ENCODE measurements at regions not wholly inside any gene's neighbourhood (a gene's known extent, or its start where the extent isn't known, plus 50 kb on each side); places are given as distances from the start of the nearest gene placed in this dataset.

DNA sequence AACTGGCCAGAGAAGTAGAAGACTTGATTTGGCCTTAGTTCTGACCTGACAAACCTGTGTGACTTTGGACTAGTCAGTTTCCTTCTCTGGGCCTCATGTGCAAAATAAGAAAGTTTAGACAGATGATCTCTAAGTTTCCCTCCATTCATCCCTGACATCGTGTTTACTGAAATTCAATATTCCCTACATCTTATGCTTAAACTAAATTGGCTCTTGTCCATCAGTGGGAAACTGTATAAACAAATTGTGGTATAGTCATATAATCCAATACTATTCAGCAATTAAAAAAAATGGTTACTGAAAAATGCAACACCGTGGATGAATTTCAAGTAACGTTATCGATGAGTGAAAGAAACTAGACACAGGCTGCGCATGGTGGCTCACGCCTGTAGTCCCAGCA is 64.4 kb upstream of the HRH1 start:
- Histone ChIP-seq H3K4me3 (ENCODE audit: low read depth in 1 of 2, low read length in 2 of 2) (no peak overlapping the region), H3K27ac (ENCODE audit: low read length) (no peak overlapping the region), H3K36me3 (ENCODE audit: control insufficient read depth in 1 of 2, insufficient read depth in 2 of 2, low read length in 2 of 2) (no peaks in the 10 kb centered on the region)

DNA sequence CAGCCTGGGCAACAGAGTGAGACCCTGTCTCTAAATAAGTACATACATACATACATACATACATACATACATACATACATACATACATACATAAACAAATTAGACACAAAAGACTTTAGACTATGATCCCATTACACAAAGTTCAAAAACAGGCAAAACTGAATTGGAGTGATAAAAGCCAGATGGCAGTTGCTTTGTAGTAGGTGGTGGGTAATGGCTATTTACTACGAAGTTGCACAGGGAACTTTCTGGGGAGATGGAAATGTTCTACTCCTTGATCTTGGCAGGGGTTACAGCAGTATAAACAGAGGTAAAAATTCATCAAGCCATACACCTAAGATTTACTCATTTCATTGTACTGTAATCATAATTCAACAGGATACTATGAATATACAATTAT is 63.7 kb upstream of the HRH1 start:
- Histone ChIP-seq H3K36me3 (ENCODE audit: control insufficient read depth in 1 of 2, insufficient read depth in 2 of 2, low read length in 2 of 2) (no peaks in the 10 kb centered on the region), H3K4me1 (ENCODE audit: control insufficient read depth in 1 of 2, insufficient read depth in 2 of 2, low read length in 2 of 2) (peaks cover 0 to 2% of the 10 kb centered on the region in 2 donors), H3K4me3 (ENCODE audit: low read depth in 1 of 2, low read length in 2 of 2) (no peak overlapping the region), H3K27me3 (ENCODE audit: low read depth, low read length) (no peaks in the 10 kb centered on the region), H3K27ac (ENCODE audit: low read length) (no peak overlapping the region), H3K9me3 (ENCODE audit: control insufficient read depth in 1 of 2, low read length in 2 of 2) (no peaks in the 10 kb centered on the region)

More for the DNA sequence above, 64.4 kb upstream of the HRH1 start:
- Histone ChIP-seq H3K4me1 (ENCODE audit: control insufficient read depth in 1 of 2, insufficient read depth in 2 of 2, low read length in 2 of 2) (no peaks in the 10 kb centered on the region), H3K27me3 (ENCODE audit: low read depth, low read length) (no peaks in the 10 kb centered on the region), H3K9me3 (ENCODE audit: control insufficient read depth in 1 of 2, low read length in 2 of 2) (no peaks in the 10 kb centered on the region)

DNA sequence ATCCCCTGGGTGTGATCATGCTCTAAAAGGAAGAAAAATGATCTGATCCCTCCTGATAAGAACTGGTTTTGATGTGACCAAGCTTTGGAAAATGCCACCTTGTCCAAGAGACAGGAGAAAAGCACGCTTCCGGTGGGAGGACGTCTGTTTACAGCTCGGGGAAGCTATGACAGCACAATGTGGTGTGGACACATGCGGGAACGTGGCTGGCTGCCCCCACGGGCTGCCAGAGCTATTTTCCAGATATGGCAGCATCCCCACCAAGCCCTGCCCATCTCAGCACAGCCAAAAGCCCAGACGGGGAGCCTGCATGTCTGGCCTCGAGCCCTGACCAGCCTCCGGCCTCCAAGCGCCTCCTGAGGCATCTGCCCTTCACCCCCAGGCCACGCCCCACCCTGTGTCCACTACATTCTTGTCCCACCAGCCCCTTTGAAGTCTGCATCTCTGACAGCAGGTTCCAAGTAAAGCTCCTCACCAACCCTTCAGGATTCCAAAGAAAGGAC is 63.2 kb upstream of the HRH1 start:
- no peak overlapping the region for H3K4me3 ChIP-seq (ENCODE audit: low read depth in 1 of 2, low read length in 2 of 2)
- no peaks in the 10 kb centered on the region for H3K36me3 ChIP-seq (ENCODE audit: control insufficient read depth in 1 of 2, insufficient read depth in 2 of 2, low read length in 2 of 2)
- H3K9me3 ChIP-seq (ENCODE audit: control insufficient read depth in 1 of 2, low read length in 2 of 2), result no peaks in the 10 kb centered on the region
- H3K27me3 ChIP-seq (ENCODE audit: low read depth, low read length), result no peaks in the 10 kb centered on the region
- no peak overlapping the region for H3K27ac ChIP-seq (ENCODE audit: low read length)
- peaks cover 4 to 8% of the 10 kb centered on the region in 2 donors for H3K4me1 ChIP-seq (ENCODE audit: control insufficient read depth in 1 of 2, insufficient read depth in 2 of 2, low read length in 2 of 2)

DNA sequence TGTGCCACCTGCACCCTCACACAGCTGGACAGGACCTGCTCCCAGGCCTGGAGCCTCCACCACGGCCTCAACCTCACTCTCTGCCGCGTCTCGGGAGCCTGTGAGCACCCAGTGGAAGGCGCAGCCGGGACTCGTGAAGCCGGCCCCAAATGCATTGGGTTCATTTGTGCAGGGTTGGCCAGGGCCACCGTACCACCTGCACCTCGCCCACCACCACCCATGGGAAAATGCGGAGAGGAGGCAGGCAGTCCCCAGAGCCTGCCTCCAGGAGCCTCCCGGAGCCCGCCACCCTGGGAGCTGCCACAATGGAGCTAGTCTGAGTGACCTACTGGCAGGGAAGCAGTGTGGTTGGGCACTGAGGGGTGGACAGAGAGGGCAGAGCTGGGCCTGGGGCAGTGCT is 62.5 kb upstream of the HRH1 start:
- peaks cover 7 to 11% of the 10 kb centered on the region in 2 donors for H3K4me1 ChIP-seq (ENCODE audit: control insufficient read depth in 1 of 2, insufficient read depth in 2 of 2, low read length in 2 of 2)
- no peak overlapping the region for H3K27ac ChIP-seq (ENCODE audit: low read length)
- no peaks in the 10 kb centered on the region for H3K36me3 ChIP-seq (ENCODE audit: control insufficient read depth in 1 of 2, insufficient read depth in 2 of 2, low read length in 2 of 2)
- no peak overlapping the region for H3K4me3 ChIP-seq (ENCODE audit: low read depth in 1 of 2, low read length in 2 of 2)
- H3K27me3 ChIP-seq (ENCODE audit: low read depth, low read length), result no peaks in the 10 kb centered on the region
- no peaks in the 10 kb centered on the region for H3K9me3 ChIP-seq (ENCODE audit: control insufficient read depth in 1 of 2, low read length in 2 of 2)

DNA sequence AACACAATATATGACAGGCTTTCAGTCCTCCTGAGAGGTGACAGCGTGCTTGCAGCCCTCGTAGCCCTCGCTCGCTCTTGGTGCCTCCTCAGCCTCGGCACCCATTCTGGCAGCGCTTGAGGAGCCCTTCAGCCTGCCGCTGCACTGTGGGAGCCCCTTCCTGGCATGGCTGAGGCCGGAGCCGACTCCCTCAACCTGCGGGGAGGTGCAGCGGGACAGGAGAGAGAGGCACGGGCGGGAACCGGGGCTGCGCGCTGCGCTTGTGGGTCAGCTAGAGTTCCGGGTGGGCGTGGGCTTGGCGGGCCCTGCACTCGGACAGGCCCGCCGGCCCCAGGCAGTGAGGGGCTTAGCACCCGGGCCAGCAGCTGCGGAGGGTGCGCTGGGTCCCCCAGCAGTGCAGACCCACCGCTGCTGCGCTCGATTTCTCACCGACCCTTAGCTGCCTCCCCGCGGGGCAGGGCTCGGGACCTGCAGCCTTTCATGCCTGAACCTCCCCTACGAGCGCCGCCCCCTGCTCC is 60.4 kb upstream of the HRH1 start:
- no peaks in the 10 kb centered on the region for H3K27me3 ChIP-seq (ENCODE audit: low read depth, low read length)
- no peaks in the 10 kb centered on the region for H3K36me3 ChIP-seq (ENCODE audit: control insufficient read depth in 1 of 2, insufficient read depth in 2 of 2, low read length in 2 of 2)
- peaks cover 7 to 11% of the 10 kb centered on the region in 2 donors for H3K4me1 ChIP-seq (ENCODE audit: control insufficient read depth in 1 of 2, insufficient read depth in 2 of 2, low read length in 2 of 2)
- H3K4me3 ChIP-seq (ENCODE audit: low read depth in 1 of 2, low read length in 2 of 2), result no peak overlapping the region
- H3K27ac ChIP-seq (ENCODE audit: low read length), result no peak overlapping the region
- no peaks in the 10 kb centered on the region for H3K9me3 ChIP-seq (ENCODE audit: control insufficient read depth in 1 of 2, low read length in 2 of 2)

DNA sequence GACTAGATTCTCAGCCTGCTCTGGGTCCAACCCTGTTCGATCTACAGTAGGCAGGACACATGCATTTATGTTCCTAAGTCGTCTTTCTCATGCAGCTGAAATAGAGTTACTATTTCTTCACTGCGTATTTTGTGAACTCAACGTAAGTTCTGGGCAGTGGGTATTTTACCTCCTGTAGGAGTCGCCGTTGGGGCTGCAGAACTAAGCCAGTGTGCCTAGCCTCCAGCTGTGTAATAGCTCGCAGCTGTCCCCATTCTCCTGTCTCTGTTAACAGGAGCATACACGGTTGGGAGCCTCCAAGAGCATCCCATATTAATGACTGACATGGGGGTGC is 58.4 kb upstream of the HRH1 start:
- H3K36me3 ChIP-seq (ENCODE audit: control insufficient read depth in 1 of 2, insufficient read depth in 2 of 2, low read length in 2 of 2), result no peaks in the 10 kb centered on the region
- H3K9me3 ChIP-seq (ENCODE audit: control insufficient read depth in 1 of 2, low read length in 2 of 2), result no peaks in the 10 kb centered on the region
- peak overlapping the region; percentile 49 to 61 for H3K4me3 ChIP-seq (ENCODE audit: low read depth in 1 of 2, low read length in 2 of 2)
- H3K27me3 ChIP-seq (ENCODE audit: low read depth, low read length), result no peaks in the 10 kb centered on the region
- H3K4me1 ChIP-seq (ENCODE audit: control insufficient read depth in 1 of 2, insufficient read depth in 2 of 2, low read length in 2 of 2), result peaks cover 7 to 11% of the 10 kb centered on the region in 2 donors
- peak overlapping the region; percentile 46 for H3K27ac ChIP-seq (ENCODE audit: low read length)

DNA sequence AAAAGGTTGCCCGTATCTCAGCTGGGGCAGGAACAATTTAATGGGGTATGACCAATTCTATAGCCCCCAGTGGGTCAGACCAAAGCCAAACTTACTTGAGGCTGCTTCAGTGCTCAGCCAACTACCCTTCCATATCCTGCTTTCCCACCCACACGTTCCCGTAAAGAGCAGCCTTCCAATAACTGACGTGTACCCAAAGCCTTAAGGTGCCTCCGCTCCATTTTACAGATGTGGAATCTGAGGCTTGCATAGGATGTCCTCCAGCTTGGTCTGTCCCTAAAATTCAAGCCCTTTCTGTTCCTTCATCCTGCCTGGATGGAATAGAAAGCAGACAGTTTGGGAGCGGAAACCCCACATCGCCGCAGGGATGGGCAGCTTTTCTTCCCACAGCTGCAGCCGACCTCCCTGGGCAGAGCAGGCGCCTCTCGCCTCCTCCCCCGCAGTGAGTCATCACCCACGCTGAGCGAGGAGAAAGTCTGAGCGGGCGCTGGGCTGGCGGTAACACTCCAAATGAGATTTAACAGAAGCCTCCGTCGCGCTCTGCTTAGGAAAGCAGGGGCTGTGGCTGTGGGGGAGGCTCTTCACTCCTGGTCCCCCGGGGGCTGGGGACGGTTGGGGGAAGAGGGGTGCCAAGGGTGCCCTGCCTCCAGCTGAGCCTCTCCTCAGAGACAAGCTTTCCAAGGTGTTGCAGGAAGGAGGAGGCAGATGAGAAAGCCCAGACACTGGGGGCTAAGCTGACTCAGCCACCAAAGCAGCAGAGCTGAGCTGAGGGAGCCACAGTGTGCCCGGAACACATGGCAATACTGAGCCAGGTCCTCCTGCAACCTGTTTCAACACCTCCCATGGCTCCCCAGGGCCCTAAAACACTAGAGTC is 57.8 kb upstream of the HRH1 start:
- Histone ChIP-seq H3K9me3 (ENCODE audit: control insufficient read depth in 1 of 2, low read length in 2 of 2) (no peaks in the 10 kb centered on the region), H3K27ac (ENCODE audit: low read length) (peak overlapping the region; percentile 46), H3K27me3 (ENCODE audit: low read depth, low read length) (no peaks in the 10 kb centered on the region), H3K36me3 (ENCODE audit: control insufficient read depth in 1 of 2, insufficient read depth in 2 of 2, low read length in 2 of 2) (no peaks in the 10 kb centered on the region), H3K4me3 (ENCODE audit: low read depth in 1 of 2, low read length in 2 of 2) (peak overlapping the region; percentile 49 to 61), H3K4me1 (ENCODE audit: control insufficient read depth in 1 of 2, insufficient read depth in 2 of 2, low read length in 2 of 2) (peaks cover 7 to 11% of the 10 kb centered on the region in 2 donors)

DNA sequence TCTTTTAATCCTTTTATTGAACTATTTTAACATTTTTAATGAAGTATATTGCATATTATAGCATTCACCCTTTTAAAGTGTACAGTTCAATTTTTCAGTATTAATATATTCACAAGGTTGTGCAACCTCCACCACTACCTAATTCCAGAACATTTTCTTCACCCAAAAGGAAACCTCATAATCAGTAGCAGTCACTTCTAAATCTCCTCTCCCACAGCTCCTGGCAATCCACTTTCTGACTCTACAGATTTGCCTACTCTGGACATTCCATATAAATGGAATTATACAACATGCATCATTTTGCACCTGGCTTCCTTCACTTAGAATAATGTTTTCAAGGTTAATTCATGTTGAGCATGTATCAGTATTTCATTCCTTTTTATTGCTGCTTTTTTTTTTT is 55.0 kb upstream of the HRH1 start:
- no peak overlapping the region for H3K27ac ChIP-seq (ENCODE audit: low read length)
- no peaks in the 10 kb centered on the region for H3K27me3 ChIP-seq (ENCODE audit: low read depth, low read length)
- H3K9me3 ChIP-seq (ENCODE audit: control insufficient read depth in 1 of 2, low read length in 2 of 2), result peaks cover 0 to 3% of the 10 kb centered on the region in 2 donors
- H3K4me3 ChIP-seq (ENCODE audit: low read depth in 1 of 2, low read length in 2 of 2), result no peak overlapping the region
- H3K4me1 ChIP-seq (ENCODE audit: control insufficient read depth in 1 of 2, insufficient read depth in 2 of 2, low read length in 2 of 2), result peaks cover 7 to 11% of the 10 kb centered on the region in 2 donors
- no peaks in the 10 kb centered on the region for H3K36me3 ChIP-seq (ENCODE audit: control insufficient read depth in 1 of 2, insufficient read depth in 2 of 2, low read length in 2 of 2)
